Activated CD8-positive, alpha-beta memory T cell treated with anti-CD3 and anti-CD28 coated beads, Interleukin-2, amount 50 U/mL, for 24 hours (primary cell): ENCODE measurements at regions not wholly inside any gene's neighbourhood (a gene's known extent, or its start where the extent isn't known, plus 50 kb on each side); places are given as distances from the start of the nearest gene placed in this dataset.
"Not testable (repeated sequence)": the region's sequence is repeated elsewhere in the genome, so short reads cannot be mapped to it uniquely, and the experiment has no call there.

ENCODE experiments used
- DNase-seq: peaks from one replicate; pipeline ENCODE4 v3.0.0-alpha.2; 2020; ENCODE audit errors: extremely low read depth

- DNase-seq = no peak
Measured at GRCh38 chr3:175956964-175957363, 1097.8 kb downstream of the NAALADL2 start.

GRCh38 chr3:175951047-175951694, 1092.0 kb downstream of the NAALADL2 start:
- no peak for DNase-seq

- DNase-seq = no peak
Measured at GRCh38 chr3:175948041-175948440, 1088.9 kb downstream of the NAALADL2 start.

- no peak for DNase-seq
Measured at GRCh38 chr3:175941352-175941751, 1082.2 kb downstream of the NAALADL2 start.

- no peak for DNase-seq
Measured at GRCh38 chr3:175940881-175941280, 1081.7 kb downstream of the NAALADL2 start.

- DNase-seq = no peak
Measured at GRCh38 chr3:175940243-175940642, 1081.1 kb downstream of the NAALADL2 start.

GRCh38 chr3:175937367-175937766, 1078.2 kb downstream of the NAALADL2 start:
- not testable (repeated sequence) for DNase-seq

GRCh38 chr3:175932586-175932985, 1073.5 kb downstream of the NAALADL2 start:
- DNase-seq = no peak

GRCh38 chr3:175919133-175919532, 1060.0 kb downstream of the NAALADL2 start:
- DNase-seq = no peak

- no peak for DNase-seq
Measured at GRCh38 chr3:175916191-175916934, 1057.2 kb downstream of the NAALADL2 start.

GRCh38 chr3:175914785-175915184, 1055.7 kb downstream of the NAALADL2 start:
- no peak for DNase-seq

- DNase-seq = no peak
Measured at GRCh38 chr3:175913286-175913685, 1054.2 kb downstream of the NAALADL2 start.

- no peak for DNase-seq
Measured at GRCh38 chr3:175911937-175912336, 1052.8 kb downstream of the NAALADL2 start.

GRCh38 chr3:175902226-175902625, 1043.1 kb downstream of the NAALADL2 start:
- no peak for DNase-seq

GRCh38 chr3:175898194-175898593, 1039.1 kb downstream of the NAALADL2 start:
- no peak for DNase-seq

- DNase-seq = no peak
Measured at GRCh38 chr3:175896655-175897054, 1037.5 kb downstream of the NAALADL2 start.

- no peak for DNase-seq
Measured at GRCh38 chr3:175895731-175896130, 1036.6 kb downstream of the NAALADL2 start.

GRCh38 chr3:175893566-175893965, 1034.4 kb downstream of the NAALADL2 start:
- DNase-seq = no peak

- DNase-seq = no peak
Measured at GRCh38 chr3:175890066-175890465, 1030.9 kb downstream of the NAALADL2 start.

GRCh38 chr3:175885231-175885766, 1026.2 kb downstream of the NAALADL2 start:
- no peak for DNase-seq

- no peak for DNase-seq
Measured at GRCh38 chr3:175879417-175879816, 1020.3 kb downstream of the NAALADL2 start.

- DNase-seq = no peak
Measured at GRCh38 chr3:175869404-175869803, 1010.3 kb downstream of the NAALADL2 start.

- DNase-seq = no peak
Measured at GRCh38 chr3:175868626-175869025, 1009.5 kb downstream of the NAALADL2 start.
